GOT3 (cell line): ENCODE measurements at regions not wholly inside any gene's neighbourhood (a gene's known extent, or its start where the extent isn't known, plus 50 kb on each side); places are given as distances from the start of the nearest gene placed in this dataset.
"Not testable (repeated sequence)": the region's sequence is repeated elsewhere in the genome, so short reads cannot be mapped to it uniquely, and the experiment has no call there.

Experiments used
- DNase-seq: peaks from one replicate; lab custom pipeline; 2025; ENCODE audit warnings: mixed read lengths; lab: John Stamatoyannopoulos, UW

- DNase-seq = no peak
These were observed 170.2 kb upstream of the BET1 start for GRCh38 chr7:94174375-94174774.

GRCh38 chr7:94174956-94175355, 170.8 kb upstream of the BET1 start:
- DNase-seq = no peak

DNA sequence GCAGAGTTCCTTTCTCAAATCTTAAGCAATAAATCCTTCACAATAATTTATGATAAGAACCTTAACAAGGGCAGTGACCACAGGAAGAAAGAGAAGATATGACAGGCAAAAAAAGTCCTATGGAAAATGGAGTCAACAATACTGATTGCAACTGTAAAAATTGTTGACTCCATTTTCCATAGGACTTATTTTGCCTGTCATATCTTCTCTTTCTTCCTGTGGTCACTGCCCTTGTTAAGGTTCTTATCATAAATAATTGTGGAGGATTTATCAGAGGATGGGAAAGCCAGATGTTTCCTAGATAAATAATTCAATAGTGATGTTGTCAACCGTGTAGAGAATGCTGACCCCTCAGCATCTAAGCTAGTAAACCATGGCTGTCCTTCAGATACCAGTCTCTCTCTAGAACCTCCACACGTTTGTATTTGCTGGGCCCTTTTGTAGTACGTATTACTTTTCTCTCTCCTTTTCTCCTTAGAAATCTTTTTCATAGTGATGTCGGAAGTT, 172.6 kb upstream of the BET1 start:
- no peak for DNase-seq

GRCh38 chr7:94177441-94177840, 173.3 kb upstream of the BET1 start:
- no peak for DNase-seq

- DNase-seq = no peak
These were observed 174.1 kb upstream of the BET1 start for GRCh38 chr7:94178230-94178629.

GRCh38 chr7:94179466-94179865, 175.3 kb upstream of the BET1 start:
- DNase-seq = no peak

- no peak for DNase-seq
These were observed 177.9 kb upstream of the BET1 start for GRCh38 chr7:94182066-94182465.

DNA sequence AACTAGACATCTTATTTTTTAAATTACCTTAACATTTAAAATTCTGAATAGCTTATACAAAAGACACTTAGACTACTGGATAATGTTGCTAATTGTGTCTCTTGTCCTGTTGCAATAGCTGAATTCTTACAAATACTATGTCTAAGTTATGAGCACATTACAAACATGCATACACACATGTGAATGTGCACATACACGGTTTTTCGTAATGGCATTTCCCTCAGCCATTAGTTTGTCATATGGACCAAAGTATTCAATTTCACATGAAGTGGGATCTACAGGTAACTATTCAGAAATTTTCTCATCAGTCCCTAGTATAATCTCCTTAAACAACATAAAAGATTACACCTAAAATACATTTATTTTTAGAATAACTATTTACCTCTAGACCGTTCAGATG, 178.6 kb upstream of the BET1 start:
- DNase-seq = no peak

DNA sequence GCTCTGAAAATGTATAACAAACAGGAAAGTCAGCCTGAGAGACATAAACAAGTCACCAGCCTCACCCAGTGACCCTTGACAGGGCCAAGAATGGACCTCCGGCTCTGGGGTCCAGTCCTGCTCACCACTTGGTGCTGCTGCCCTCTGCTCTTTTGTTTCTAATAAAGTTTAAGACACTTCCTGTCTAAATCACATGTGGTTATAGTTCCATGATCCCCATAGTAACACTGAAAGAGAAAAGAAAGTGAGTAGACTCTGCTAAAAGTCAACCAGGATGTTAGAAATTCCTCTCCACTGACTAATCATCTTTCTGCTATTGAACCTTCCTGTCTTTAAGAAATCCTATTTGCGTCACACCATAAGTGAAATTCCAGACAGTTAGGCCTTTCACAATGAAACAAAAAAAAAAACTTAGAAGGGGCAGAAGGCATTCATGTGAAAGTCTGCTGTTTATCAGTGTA, 179.2 kb upstream of the BET1 start:
- no peak for DNase-seq

DNA sequence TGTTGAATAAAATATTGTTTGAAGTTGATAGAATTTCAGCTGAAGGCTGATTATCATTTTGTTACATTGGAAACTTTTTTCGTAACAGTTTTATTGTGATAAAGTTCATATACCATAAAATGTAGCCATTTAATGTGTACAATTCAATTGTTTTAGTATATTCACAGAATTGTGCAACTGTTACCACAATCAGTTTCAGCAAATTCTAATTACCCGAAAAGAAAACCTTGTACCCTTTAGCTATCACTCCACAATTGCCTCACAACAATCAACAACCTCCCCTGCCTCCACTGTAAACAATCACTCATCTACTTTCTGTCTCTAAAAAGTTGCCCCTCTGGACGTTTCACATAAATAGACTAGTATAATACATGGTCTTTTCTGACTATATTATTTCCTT, 179.7 kb upstream of the BET1 start:
- no peak for DNase-seq

DNA sequence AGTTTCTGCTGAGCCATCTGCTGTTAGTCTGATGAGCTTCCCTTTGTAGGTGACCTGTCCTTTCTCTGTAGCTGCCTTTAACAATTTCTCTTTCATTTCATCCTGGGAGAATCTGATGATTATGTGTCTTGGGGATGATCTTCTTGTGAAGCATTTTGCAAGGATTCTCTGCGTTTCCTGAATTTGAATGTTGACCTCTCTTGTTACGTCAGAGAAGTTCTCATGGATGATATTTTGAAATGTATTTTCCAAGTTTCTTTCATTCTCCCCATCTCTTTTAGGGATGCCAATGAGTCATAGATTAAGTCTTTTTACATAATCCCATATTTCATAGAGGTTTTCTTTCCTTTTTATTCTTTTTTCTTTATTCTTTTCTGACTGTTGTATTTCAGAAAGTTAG, 184.2 kb upstream of the BET1 start:
- no peak for DNase-seq

DNA sequence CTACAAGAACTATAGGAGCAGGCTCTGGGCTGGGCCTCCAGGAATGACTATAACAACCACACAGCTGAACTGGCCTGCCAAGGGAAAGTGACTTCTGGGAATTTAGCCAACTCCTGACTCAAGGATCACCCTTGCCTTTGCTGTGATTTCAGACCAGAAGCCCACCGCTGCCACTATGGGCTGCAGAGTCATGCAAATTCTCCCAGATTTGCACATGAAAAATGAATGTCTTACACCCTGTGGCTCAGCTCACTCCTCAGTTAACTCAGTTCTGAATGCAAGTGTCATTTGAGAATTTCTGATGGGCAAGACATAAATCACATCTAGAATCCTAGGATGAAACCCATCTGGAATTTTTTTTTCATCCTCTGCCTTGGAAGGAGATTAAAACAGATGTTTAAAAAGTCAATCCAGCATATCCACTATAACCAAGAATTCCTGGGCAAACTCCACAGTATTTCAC, 186.5 kb upstream of the BET1 start:
- no peak for DNase-seq

DNA sequence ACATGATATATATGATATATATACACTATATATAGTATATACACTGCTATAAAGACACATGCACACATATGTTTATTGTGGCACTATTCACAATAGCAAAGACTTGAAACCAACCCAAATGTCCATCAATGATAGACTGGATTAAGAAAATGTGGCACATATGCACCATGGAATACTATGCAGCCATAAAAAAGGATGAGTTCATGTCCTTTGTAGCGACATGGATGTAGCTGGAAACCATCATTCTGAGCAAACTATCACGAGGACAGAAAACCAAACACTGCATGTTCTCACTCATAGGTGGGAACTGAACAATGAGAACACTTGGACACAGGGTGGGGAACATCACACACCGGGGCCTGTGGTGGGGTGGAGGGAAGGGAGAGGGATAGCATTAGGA, 190.3 kb upstream of the BET1 start:
- DNase-seq = not testable (repeated sequence)

GRCh38 chr7:94195201-94195600, 191.0 kb upstream of the BET1 start:
- no peak for DNase-seq

GRCh38 chr7:94195813-94196212, 191.7 kb upstream of the BET1 start:
- no peak for DNase-seq

- DNase-seq = no peak
These were observed 189.2 kb upstream of the COL1A2 start for GRCh38 chr7:94205529-94205928.

- DNase-seq = no peak
These were observed 188.4 kb upstream of the COL1A2 start for GRCh38 chr7:94206295-94206694.

DNA sequence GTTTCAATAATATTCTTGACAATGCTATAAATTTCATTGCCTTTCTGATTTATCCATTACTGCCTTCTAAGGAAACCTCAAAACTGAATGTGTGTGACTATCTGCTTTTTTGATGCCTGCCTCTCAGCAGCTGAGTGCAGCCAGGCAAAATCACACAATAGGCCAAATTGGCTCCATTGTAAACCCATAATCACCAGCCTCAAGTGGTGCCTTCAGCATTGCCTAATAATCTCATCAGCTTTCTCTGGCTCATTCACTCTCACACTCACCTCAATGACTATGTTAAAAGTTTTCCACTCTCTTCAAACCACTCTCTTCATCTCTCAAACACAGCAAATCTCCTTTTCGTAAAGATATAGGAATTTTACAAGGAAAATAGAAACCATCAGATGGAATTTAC, 182.5 kb upstream of the COL1A2 start:
- no peak for DNase-seq

- DNase-seq = no peak
These were observed 177.7 kb upstream of the COL1A2 start for GRCh38 chr7:94216944-94217461.

DNA sequence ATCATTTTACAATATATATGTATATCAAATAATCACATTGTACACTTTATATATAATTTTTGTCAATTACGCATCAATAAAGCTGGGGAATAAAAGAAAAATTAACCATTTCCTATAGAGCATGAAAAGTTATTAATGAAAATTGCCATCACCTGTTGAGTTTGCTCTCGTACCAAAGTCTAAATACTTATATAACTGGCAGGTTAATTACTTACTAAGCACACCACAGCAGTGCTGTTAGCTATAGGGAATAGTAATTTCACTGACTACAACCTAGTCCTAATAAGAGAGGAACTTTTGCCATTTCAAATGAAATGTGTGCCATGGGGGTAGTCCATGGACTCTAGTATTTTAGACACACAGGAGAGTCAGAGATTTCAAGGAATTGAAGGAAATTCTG, 176.9 kb upstream of the COL1A2 start:
- DNase-seq = no peak

GRCh38 chr7:94222516-94222915, 172.2 kb upstream of the COL1A2 start:
- no peak for DNase-seq

- no peak for DNase-seq
These were observed 171.2 kb upstream of the COL1A2 start for GRCh38 chr7:94223375-94224084.

DNA sequence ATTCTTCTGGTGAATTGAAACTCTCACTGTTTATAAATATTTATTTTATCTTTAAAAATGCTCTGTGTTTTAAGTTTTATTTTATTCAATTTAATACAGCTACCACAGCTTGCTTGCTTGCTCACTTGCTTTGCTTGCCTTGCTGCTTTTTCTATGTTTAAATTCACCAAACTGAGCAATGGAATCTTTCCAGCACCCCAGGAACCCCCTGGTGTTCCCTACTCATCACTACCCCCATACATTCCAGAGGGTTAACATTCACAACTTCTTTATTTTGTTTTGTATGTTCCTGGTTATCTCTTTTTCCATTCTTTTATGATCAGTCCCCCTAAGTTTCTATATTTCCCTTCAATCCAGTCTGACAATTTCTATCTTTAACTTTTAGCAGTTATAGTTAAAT, 166.5 kb upstream of the COL1A2 start:
- no peak for DNase-seq

DNA sequence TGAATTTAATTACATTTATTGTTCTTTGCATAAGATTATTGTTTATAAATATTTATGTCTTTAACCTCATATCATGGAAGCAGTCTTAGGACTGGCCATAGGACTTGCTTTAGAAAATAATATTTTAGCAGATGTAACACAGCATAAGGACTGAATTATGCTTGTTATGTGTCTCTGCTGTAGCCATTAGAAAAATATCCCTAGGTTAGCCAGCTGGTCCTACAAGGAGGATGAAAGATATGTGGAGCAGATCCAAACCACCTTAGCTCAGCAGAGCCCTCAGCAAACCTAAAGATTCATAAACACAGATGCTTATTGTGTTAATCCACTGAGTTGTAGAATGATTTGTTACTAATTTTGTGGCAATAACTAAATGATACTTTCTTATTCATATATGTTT, 166.0 kb upstream of the COL1A2 start:
- DNase-seq = no peak
